GM21515 (cell line): ENCODE measurements at regions not wholly inside any gene's neighbourhood (a gene's known extent, or its start where the extent isn't known, plus 50 kb on each side); places are given as distances from the start of the nearest gene placed in this dataset.

Source experiments
- ATAC-seq: cut with Tn5 transposase; IDR thresholded peaks from one replicate; pipeline ENCODE4 v1.9.1; 2021; ENCODE audit not compliant: unreplicated experiment

- no peak for ATAC-seq
Observed at GRCh38 chr16:86372193-86372592, 138.1 kb upstream of the FOXF1 start.

- ATAC-seq, result no peak
Observed at GRCh38 chr16:86373276-86373901, 136.9 kb upstream of the FOXF1 start.

DNA sequence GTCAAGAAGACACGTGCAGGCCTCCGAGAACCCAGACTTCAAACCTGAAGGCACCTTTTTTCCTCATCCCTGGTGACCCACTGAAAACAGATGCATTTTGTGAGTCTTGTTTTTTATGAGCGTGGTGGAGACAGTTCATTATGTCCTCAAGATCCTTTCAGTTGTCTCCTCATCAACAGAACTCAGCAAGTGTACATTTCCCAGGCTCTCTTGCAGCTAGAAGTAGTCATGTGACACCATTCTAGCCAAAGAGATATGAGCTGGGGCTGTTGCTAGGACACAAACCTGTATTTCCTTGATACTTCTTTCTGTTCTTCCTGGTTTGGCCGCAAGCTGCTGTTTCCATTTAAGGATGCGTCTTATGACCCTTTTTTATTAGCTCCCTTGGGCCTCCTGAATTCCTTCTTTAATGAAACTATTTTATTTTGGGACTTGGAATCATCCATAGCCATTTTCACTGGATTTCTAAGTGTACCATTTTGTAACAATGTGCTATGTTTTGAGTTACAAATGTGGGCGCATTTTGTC is 135.7 kb upstream of the FOXF1 start:
- no peak for ATAC-seq

DNA sequence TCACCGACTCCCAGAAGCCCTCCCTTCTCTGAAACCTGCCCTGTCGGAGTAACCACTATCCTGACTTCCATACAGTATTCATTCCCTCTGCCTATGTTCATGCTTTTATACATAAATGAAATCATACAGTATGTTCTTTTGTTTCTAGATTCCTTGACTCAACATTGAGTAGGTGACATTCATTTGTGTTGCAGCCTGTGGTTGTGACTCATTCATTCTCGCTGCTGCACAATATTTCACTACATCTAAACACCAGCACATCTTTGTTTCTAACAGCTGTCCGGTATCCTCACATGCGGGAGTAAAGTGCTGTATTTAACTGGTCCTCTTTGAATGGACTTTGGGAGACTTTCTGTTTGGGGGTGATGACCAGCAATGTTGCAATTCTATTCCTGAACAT is 135.0 kb upstream of the FOXF1 start:
- ATAC-seq, result no peak

- no peak for ATAC-seq
Observed at GRCh38 chr16:86375851-86376250, 134.5 kb upstream of the FOXF1 start.

DNA sequence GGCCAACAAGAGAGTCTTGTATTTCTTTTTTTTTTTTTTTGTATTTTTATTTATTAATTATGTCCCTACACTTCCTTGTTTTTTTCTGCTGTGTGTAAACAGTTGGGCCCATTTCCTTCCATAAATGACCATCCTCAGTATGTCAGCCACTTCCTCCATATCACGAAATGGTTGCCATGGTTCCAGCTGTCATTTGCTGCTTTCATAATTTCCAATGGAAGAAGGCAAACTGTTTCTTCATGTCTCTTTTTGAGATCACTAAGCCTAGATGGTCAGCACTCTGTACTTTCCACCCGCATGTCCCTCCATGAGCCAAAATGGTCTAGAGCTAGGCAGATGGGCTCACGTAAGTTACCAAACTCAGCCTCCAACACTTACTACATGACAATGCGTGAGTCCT is 133.5 kb upstream of the FOXF1 start:
- no peak for ATAC-seq

GRCh38 chr16:86377251-86378022 is 132.9 kb upstream of the FOXF1 start:
- no peak for ATAC-seq

GRCh38 chr16:86378128-86378527 is 132.2 kb upstream of the FOXF1 start:
- ATAC-seq, result no peak

GRCh38 chr16:86378831-86379504 is 131.4 kb upstream of the FOXF1 start:
- ATAC-seq, result no peak

DNA sequence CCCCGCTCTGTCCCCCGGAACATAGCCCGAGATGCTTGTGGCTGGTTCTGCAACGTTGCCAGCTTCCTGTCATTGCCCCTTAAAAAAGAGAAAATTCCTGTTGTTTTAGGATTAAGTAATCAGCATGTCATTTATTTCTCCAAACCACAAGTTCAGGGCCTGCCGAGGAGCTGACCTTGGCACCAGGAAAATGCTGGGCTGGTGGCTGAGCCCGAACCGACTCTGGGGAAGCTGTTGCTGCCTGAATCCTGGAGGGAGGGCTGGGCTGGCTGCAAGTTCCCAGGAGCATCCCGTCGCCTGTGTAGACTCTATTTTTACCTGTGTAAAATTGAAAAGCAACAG is 130.9 kb upstream of the FOXF1 start:
- ATAC-seq, result no peak

DNA sequence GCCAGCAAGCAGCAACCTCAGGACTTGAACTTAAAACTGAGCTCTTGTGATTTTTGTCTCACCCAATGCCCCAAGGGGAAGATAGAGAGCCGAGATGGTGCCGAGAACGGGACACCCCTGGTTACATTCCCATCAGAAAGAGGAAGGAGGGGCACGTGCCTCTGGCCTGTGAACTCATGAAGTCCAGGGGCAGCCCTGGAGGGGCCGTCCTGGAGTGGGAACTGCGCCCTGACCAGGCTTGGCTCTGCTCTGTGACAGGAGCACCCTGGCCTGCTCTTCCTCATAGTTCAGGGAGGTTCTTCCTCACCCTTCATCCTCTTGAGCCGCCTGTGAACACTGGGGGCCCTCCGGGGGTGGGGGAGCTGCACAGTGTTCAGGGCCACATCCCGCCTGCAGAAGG is 130.3 kb upstream of the FOXF1 start:
- no peak for ATAC-seq

GRCh38 chr16:86381491-86381890 is 128.8 kb upstream of the FOXF1 start:
- no peak for ATAC-seq

GRCh38 chr16:86382067-86382773 is 128.1 kb upstream of the FOXF1 start:
- no peak for ATAC-seq

GRCh38 chr16:86382774-86383407 is 127.4 kb upstream of the FOXF1 start:
- no peak for ATAC-seq

DNA sequence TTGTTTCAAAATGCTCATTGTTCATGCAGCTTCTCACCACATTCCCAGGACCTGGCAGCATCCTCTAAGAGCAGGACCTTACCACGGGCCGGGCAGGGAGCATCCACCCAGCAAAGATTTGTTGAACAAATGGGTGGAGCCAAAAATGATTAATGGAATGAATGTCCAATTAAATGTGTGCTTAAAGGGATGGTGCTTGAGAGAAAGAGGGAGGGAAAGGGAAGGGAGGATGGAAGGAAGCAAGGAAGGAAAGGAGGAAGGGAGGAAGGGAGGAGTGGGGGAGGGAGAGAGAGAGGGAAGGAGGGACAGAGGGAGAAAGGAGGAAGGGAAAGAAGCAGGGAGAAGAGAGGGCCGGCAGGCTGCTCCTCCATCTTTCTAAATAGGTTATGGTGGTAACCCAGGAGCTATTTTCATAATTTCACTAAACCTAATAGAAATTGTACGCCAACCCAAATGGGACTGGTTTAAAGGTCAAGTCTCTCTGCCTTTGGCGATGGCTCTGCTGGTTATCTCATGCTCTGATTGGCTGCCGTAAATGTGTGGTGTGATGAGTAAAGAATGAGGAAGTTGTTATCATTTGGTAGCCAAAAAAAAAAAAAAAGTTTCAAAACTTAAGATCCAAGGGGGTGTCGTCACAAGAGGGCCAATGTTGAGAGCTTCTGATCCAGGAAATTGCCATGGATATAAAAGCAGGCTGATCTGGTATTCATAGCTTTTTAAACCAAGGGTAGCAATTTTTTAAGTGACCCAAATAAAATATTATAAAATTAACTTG is 126.7 kb upstream of the FOXF1 start:
- no peak for ATAC-seq

GRCh38 chr16:86384263-86384649 is 126.1 kb upstream of the FOXF1 start:
- no peak for ATAC-seq

GRCh38 chr16:86384980-86385379 is 125.3 kb upstream of the FOXF1 start:
- ATAC-seq, result no peak

- ATAC-seq, result no peak
Observed at GRCh38 chr16:86387468-86388440, 122.6 kb upstream of the FOXF1 start.

GRCh38 chr16:86388976-86389375 is 121.4 kb upstream of the FOXF1 start:
- ATAC-seq, result no peak
